DMS114 treated with DMSO at 0.1 percent for 48 hours (cell line): ENCODE measurements at regions not wholly inside any gene's neighbourhood (a gene's known extent, or its start where the extent isn't known, plus 50 kb on each side); places are given as distances from the start of the nearest gene placed in this dataset.
"Not testable (repeated sequence)": the region's sequence is repeated elsewhere in the genome, so short reads cannot be mapped to it uniquely, and the experiment has no call there.

ENCODE experiments used
- DNase-seq: peaks from one replicate; lab custom pipeline; 2025; ENCODE audit not compliant: unreplicated experiment; lab: John Stamatoyannopoulos, UW

- DNase-seq, result no peak
These were observed 132.1 kb upstream of the NEIL3 start for GRCh38 chr4:177177541-177178081.

DNA sequence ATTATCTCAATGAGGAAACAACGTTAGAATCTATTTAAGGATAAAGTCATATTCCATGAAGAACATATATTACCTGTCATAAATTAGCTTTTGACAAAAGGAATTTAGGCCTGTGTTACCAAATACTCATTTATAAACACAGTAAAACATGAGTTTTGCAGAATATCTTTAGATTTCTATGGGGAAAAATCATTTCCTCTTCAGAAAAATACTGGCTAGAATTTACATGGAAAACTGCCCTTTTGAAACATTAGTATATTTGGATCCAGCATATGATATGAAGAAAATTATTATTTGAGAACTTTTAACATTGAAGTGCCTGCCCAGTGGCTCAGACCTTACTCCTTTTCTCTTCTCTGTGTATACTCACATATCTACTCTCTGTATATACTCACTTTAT is 131.4 kb upstream of the NEIL3 start:
- DNase-seq, result no peak

DNA sequence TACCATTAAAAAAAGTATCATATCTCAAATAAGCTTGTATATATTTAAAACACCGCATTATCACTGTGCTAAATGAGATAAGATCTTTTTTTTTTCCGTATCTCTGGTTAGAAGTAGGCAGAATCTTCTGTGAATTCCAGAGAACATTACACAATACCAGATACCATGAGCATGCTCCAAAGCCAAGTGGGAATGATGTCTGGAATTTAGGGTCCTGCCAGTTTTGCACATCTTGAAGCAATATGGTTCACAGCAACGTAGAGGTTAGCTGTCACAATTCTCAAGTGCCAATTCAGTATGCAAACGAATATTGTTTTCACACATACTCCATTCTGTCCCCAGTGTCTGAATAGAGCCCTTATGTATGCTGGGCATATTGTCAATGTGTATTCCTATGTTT is 127.5 kb upstream of the NEIL3 start:
- no peak for DNase-seq

GRCh38 chr4:177182728-177183127 is 126.9 kb upstream of the NEIL3 start:
- DNase-seq, result no peak

- no peak for DNase-seq
These were observed 124.5 kb upstream of the NEIL3 start for GRCh38 chr4:177185151-177185550.

DNA sequence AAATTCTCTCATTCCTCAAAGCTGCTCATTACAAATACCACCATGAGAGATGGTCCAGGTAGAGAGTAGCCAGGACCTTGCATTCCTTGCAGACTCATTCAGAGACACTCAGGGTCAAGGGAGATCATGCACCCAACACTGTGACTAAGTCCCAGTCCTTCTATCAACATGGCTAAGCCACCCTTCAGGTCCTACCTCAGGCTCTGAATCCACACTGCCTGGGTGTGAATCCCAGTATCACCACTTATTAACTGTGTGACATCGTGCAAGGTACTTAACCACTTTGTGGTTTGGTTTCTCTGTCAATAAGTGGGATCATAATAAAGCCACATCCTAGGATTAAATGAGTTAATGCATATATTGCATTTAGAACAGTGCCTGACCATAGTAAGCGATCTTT is 124.1 kb upstream of the NEIL3 start:
- DNase-seq, result no peak

DNA sequence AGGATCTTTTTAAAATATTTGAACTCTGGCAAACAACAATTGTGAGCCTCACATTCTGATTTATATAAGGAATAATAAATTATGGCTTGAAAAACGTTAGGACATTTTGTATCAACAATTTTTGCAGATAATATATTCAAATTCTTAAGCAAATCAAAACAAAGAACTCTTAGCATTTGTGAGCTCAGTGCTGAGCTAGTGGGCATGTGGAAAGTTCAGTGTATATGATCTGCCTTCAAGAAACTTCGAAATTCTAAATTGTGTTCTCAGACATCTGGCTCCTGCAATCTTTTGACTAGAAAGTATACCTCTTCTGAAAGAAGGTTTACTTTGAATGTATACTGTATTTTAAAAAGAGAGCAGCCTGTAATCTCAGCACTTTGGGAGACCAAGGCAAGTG is 122.3 kb upstream of the NEIL3 start:
- no peak for DNase-seq

DNA sequence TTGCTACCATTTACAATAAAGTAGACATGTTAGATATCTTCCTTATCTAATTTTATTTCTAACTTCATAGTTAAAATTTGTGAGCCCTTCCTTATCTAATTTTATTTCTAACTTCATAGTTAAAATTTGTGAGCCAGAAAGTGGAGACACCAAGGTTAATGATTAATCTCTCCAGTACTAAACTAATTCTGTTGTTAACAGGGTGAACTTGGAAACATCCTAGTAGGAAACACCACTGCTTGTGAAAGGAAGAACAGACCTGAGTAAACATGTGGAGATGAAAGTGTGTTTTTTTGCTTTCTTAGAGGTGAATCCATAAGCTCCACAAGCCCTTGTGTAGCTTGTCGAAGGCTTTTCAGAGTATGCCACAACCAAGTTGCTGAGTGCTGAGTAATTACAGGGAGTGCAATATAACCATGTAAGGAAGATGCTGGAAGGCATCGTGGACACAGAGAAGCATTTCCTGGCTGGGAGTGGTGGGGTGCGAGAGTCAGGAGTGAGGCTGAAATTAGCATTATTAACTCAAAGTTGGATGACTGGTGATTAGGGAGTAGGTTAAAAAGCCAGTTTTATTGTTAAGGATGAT is 118.6 kb upstream of the NEIL3 start:
- no peak for DNase-seq

GRCh38 chr4:177191586-177191985 is 118.1 kb upstream of the NEIL3 start:
- DNase-seq, result no peak

DNA sequence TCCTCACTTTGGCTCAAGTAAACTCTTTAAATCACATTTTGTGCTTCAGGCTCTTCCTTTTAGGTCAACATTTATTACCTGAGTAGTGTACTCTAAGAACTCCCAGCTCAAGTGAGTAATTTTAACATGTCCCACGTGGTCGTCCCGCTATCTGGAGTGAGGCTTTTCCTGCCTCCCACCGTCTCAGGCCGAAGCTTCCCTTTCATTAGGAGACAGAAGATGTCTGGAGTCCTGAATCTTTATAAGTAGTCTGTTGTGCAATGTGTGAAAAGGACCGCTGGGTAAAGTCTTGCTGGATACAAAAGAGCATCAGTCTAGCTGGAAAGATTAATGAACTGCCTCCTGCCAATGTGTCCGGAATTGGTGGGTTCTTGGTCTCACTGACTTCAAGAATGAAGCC is 117.7 kb upstream of the NEIL3 start:
- no peak for DNase-seq

DNA sequence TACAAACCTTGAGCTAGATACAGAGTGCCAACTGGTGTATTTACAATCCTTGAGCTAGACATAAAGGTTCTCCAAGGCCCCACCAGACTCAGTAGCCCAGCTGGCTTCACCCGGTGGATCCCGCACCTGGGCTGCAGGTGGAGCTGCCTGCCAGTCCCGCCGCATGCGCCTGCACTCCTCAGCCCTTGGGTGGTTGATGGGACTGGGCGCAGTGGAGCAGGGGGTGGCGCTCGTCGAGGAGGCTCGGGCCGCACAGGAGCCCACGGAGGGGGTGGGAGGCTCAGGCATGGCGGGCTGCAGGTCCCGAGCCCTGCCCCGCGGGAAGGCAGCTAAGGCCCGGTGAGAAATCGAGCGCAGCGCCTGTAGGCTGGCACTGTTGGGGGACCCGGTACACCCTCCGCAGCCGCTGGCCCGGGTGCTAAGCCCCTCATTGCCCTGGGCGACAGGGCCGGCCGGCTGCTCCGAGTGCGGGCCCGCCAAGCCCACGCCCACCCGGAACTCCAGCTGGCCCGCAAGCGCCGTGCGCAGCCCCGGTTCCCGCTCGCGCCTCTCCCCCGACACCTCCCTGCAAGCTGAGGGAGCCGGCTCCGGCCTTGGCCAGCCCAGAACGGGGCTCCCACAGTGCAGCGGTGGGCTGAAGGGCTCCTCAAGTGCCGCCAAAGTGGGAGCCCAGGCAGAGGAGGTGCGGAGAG is 116.5 kb upstream of the NEIL3 start:
- DNase-seq, result not testable (repeated sequence)

- no peak for DNase-seq
These were observed 114.8 kb upstream of the NEIL3 start for GRCh38 chr4:177194906-177195305.

DNA sequence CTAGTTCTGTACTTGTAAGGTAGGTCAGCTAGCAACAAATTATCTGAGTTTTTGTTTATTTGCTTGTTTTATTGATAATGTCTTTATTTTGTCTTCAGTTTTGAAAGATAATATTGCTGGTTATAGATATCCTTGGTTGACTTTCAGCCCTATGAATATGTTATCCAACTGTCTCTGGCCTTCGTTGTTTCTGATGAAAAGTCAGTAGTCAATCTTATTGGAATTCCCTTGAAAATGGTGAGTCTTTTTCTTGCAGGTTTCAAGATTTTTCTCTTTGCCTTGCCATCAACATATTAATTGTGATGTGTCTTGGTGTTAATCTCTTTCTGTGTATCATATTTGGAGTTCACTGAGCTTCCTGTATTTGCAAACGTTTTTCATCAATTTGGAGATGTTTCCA is 113.1 kb upstream of the NEIL3 start:
- DNase-seq, result no peak

- DNase-seq, result no peak
These were observed 108.1 kb upstream of the NEIL3 start for GRCh38 chr4:177201614-177202013.

DNA sequence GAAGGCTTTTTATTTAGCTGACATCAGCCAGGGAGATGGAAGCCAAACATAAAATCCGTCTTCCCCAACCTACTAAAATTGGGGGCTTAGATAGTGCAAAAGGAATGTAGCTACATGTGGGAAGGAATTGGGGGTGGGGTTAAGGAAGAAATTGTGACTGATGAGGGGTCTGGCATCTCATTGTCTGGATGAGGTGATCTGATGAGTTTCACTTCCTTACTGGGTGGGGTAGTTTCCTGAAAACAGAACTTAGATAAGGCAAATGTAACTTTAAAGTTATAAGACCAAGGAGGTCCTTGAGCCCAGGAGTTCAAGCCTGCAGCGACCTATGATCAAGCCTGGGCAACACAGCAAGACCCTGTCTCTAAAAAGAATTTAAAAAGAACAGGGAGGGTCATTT is 105.5 kb upstream of the NEIL3 start:
- no peak for DNase-seq

- DNase-seq, result no peak
These were observed 94.7 kb upstream of the NEIL3 start for GRCh38 chr4:177214935-177215334.

DNA sequence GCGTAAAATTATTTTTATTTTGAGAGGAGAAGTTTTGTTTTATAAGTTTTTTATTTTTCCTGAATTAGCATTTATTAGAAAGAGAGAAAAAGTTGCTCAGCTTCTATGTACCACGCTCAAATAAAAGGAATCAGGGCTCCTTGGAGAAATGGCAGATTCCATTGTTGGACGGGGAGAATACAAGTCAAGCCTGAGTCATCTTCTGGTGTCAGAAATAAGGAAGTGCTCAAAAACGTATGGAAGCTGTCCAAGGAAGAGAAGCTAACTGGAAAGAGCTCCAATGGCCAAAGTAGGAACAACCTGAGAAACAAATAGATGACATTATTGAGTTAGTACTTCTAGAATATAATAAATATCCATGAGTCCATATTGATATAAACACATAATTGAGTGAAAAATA is 89.3 kb upstream of the NEIL3 start:
- DNase-seq, result no peak

DNA sequence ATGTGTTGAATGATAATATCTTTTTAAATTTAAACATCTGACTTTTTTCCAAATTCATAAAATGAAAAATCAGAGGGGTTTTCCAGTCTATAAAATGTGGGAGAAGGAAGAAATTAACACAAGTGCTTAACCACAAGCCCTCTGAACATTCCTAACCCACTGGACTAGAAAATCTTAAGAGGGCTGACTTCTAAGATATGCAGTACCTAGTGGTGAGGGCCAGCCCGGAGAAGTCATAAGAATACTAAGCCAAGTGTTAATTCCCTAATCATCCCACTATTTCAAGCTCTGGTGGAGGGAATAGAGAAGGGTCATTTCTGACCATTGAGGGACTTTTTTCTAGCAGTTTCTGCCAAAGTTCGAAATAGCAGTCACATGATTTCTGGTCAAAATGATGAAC is 86.9 kb upstream of the NEIL3 start:
- no peak for DNase-seq

GRCh38 chr4:177225605-177226004 is 84.1 kb upstream of the NEIL3 start:
- no peak for DNase-seq

DNA sequence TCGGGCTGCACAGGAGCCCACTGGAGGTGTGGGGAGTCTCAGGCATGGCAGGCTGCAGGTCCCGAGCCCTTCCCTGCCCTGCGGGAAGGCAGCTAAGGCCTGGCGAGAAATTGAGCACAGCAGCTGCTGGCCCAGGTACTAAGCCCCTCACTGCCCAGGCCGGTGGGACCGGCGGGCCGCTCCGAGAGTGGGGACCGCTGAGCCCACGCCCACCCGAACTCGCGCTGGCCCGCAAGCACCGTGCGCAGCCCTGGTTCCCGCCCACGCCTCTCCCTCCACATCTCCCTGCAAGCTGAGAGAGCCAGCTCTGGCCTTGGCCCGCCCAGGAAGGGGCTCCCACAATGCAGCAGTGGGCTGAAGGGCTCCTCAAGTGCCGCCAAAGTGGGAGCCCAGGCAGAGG is 82.0 kb upstream of the NEIL3 start:
- DNase-seq, result no peak

GRCh38 chr4:177228599-177228998 is 81.1 kb upstream of the NEIL3 start:
- no peak for DNase-seq

DNA sequence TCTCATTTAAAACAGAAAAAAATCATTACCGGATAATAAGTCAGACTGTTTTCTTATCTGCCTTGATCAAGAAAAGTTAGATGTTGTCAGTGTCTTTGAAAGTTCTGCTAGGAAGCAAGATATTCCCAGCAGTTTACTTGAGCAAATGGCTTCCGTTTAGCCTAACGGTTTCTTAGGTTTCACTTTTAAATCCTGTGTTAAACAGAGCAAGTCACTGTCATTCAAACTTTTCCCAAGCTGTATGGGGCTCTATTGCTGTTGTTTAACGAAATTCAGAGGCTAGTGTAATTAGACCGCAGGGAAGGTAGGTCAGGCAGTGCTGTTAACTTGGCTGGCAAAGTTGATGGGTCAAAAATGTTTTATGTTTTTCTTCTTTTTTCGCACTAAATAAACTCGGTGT is 80.3 kb upstream of the NEIL3 start:
- DNase-seq, result no peak

DNA sequence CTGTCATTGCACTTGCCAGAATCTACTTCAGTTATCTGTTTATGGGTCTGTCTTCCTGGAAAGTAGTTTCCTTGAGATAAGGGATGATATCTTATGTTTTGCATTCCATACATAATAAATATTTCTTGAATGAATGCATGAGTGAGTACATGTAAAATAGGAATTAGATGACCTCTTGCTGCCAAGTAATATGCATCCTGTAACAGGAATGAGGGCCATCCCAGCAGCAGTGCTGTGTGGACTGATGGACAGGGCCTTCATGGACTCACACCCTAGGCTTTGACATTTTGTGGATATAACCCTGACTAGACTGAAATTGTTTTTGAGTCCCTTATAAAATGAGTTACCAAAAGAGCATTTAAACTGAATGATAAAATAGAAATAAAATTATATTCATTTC is 77.2 kb upstream of the NEIL3 start:
- DNase-seq, result no peak
